Osteocyte (in vitro differentiated cells): ENCODE measurements at regions not wholly inside any gene's neighbourhood (a gene's known extent, or its start where the extent isn't known, plus 50 kb on each side); places are given as distances from the start of the nearest gene placed in this dataset.

ENCODE experiments used
- DNase-seq: peaks from one replicate; pipeline ENCODE4 v3.0.0; 2021; ENCODE audit warnings: mixed read lengths; ENCODE audit not compliant: unreplicated experiment; ENCODE audit errors: extremely low spot score
- H3K27ac Mint-ChIP-seq: one replicate; pipeline ENCODE4 v1.8.0; 2021; ENCODE audit warnings: mild to moderate bottlenecking, mixed read lengths; ENCODE audit not compliant: unreplicated experiment
- H3K27me3 Mint-ChIP-seq: one replicate; pipeline ENCODE4 v1.8.0; 2021; ENCODE audit warnings: mixed read lengths; ENCODE audit not compliant: unreplicated experiment
- H3K36me3 Mint-ChIP-seq: one replicate; pipeline ENCODE4 v1.8.0; 2021; ENCODE audit warnings: mixed read lengths; ENCODE audit not compliant: unreplicated experiment
- H3K4me1 Mint-ChIP-seq: one replicate; pipeline ENCODE4 v1.8.0; 2021; ENCODE audit warnings: mixed read lengths; ENCODE audit not compliant: unreplicated experiment
- H3K4me3 Mint-ChIP-seq: one replicate; pipeline ENCODE4 v1.8.0; 2021; ENCODE audit warnings: mild to moderate bottlenecking, moderate library complexity, mixed read lengths; ENCODE audit not compliant: unreplicated experiment
- H3K9me3 Mint-ChIP-seq: one replicate; pipeline ENCODE4 v1.8.0; 2021; ENCODE audit warnings: mixed read lengths; ENCODE audit not compliant: unreplicated experiment
- TF ChIP-seq, protein P1 (sequence below): fragments of 200-600 bp; sonication (generic); IDR thresholded peaks from 2 replicates; pipeline ENCODE4 v1.5.0; 2021; ENCODE audit warnings: antibody characterized with exemption, mild to moderate bottlenecking, moderate library complexity

GRCh38 chr1:22218618-22219250 lies 75.8 kb upstream of the WNT4 start:
- DNase-seq = no peak
- Mint-ChIP-seq H3K9me3 (no peaks in the 10 kb centered on the region), H3K4me3 (no peak overlapping the region), H3K36me3 (no peaks in the 10 kb centered on the region), H3K4me1 (no peaks in the 10 kb centered on the region), H3K27me3 (peaks cover 59% of the 10 kb centered on the region), H3K27ac (no peak overlapping the region)
- TF ChIP-seq, protein P1, sequence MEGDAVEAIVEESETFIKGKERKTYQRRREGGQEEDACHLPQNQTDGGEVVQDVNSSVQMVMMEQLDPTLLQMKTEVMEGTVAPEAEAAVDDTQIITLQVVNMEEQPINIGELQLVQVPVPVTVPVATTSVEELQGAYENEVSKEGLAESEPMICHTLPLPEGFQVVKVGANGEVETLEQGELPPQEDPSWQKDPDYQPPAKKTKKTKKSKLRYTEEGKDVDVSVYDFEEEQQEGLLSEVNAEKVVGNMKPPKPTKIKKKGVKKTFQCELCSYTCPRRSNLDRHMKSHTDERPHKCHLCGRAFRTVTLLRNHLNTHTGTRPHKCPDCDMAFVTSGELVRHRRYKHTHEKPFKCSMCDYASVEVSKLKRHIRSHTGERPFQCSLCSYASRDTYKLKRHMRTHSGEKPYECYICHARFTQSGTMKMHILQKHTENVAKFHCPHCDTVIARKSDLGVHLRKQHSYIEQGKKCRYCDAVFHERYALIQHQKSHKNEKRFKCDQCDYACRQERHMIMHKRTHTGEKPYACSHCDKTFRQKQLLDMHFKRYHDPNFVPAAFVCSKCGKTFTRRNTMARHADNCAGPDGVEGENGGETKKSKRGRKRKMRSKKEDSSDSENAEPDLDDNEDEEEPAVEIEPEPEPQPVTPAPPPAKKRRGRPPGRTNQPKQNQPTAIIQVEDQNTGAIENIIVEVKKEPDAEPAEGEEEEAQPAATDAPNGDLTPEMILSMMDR = no peak

- Mint-ChIP-seq H3K4me1 (no peaks in the 10 kb centered on the region), H3K36me3 (no peaks in the 10 kb centered on the region), H3K9me3 (peaks cover 6% of the 10 kb centered on the region), H3K27me3 (peaks cover 52% of the 10 kb centered on the region), H3K4me3 (no peak overlapping the region), H3K27ac (no peak overlapping the region)
- TF ChIP-seq, protein P1 = no peak
- no peak for DNase-seq
Measured at GRCh38 chr1:22221233-22221780, 78.4 kb upstream of the WNT4 start.

DNA sequence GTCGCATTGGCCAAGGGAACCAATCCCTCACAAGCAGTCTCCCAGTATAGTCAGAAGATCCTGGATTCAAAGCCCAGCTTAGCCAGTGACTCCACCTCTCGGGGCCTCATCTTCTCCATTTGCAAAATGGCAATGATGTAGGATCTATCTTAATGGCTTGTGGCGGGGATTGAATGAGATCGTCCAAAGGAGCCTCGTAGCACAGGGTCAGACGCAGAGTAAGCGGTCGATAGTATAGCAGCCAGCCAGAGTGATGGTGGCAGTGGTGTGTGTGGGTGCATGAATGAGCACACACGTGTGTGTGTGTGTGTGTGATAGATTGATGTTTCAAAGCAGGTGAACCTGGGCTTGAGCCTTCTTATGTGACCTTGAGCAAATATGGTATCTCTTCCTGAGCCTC lies 79.8 kb upstream of the WNT4 start:
- TF ChIP-seq, protein P1 = no peak
- H3K9me3 Mint-ChIP-seq = peaks cover 6% of the 10 kb centered on the region
- no peaks in the 10 kb centered on the region for H3K4me1 Mint-ChIP-seq
- peaks cover 51% of the 10 kb centered on the region for H3K27me3 Mint-ChIP-seq
- no peak overlapping the region for H3K4me3 Mint-ChIP-seq
- no peak overlapping the region for H3K27ac Mint-ChIP-seq
- no peaks in the 10 kb centered on the region for H3K36me3 Mint-ChIP-seq
- no peak for DNase-seq

- DNase-seq = no peak
- H3K4me3 Mint-ChIP-seq = no peak overlapping the region
- H3K9me3 Mint-ChIP-seq = peaks cover 6% of the 10 kb centered on the region
- no peaks in the 10 kb centered on the region for H3K4me1 Mint-ChIP-seq
- TF ChIP-seq, protein P1 = no peak
- no peak overlapping the region for H3K27ac Mint-ChIP-seq
- H3K27me3 Mint-ChIP-seq = peaks cover 50% of the 10 kb centered on the region
- no peaks in the 10 kb centered on the region for H3K36me3 Mint-ChIP-seq
Measured at GRCh38 chr1:22223176-22223575, 80.3 kb upstream of the WNT4 start.

GRCh38 chr1:22224091-22224490 lies 81.2 kb upstream of the WNT4 start:
- no peak overlapping the region for H3K27ac Mint-ChIP-seq
- no peak for DNase-seq
- no peak overlapping the region for H3K4me3 Mint-ChIP-seq
- H3K36me3 Mint-ChIP-seq = no peaks in the 10 kb centered on the region
- peaks cover 42% of the 10 kb centered on the region for H3K27me3 Mint-ChIP-seq
- TF ChIP-seq, protein P1 = no peak
- peaks cover 6% of the 10 kb centered on the region for H3K9me3 Mint-ChIP-seq
- H3K4me1 Mint-ChIP-seq = no peaks in the 10 kb centered on the region
